HCT116 (cell line): ENCODE measurements at regions not wholly inside any gene's neighbourhood (a gene's known extent, or its start where the extent isn't known, plus 50 kb on each side); places are given as distances from the start of the nearest gene placed in this dataset.

Experiments used
- MAX ChIP-seq: IDR thresholded peaks from 2 replicates; pipeline ENCODE4 v1.6.1; 2012
- POLR2AphosphoS5 ChIP-seq: IDR thresholded peaks from 2 replicates; pipeline ENCODE4 v1.6.1; 2011; ENCODE audit warnings: mild to moderate bottlenecking, low read depth, low read length, moderate library complexity
- TF ChIP-seq, protein P1 (sequence below), 3 experiments: fragments of 200-600 bp in 1 of 3; sonication (generic) in 1 of 3; IDR thresholded peaks in 2 of 3; conservative IDR thresholded peaks in 1 of 3; 2 replicates each; pipeline ENCODE4 v1.5.1; 2012 to 2017; ENCODE audit warnings: low read depth in 2 of 3, low read length in 2 of 3, antibody characterized with exemption in 1 of 3, borderline replicate concordance in 1 of 3, control low read depth in 1 of 3, mild to moderate bottlenecking in 1 of 3, mixed read lengths in 1 of 3, mixed run types in 1 of 3, moderate library complexity in 1 of 3; ENCODE audit not compliant: insufficient read depth in 1 of 3

DNA sequence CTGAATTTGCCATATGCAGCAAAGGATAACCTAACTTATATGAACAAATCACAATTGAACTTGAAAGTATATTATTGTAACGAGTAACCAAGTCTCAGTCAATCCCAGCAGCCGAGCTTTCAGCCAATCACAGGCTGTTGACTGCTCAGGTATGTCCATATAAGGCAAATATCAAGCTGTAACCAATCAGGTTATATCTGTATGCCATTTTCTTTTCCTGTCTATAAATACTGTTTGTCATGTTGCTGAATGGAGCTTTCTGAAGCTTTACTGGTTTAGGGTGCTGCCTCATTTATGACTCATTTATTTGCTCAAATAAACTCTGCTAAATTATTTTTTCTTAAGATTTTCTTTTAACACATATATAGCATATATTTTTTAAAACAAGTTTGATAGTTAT is 1059.5 kb downstream of the GALC start:
- TF ChIP-seq, protein P1, sequence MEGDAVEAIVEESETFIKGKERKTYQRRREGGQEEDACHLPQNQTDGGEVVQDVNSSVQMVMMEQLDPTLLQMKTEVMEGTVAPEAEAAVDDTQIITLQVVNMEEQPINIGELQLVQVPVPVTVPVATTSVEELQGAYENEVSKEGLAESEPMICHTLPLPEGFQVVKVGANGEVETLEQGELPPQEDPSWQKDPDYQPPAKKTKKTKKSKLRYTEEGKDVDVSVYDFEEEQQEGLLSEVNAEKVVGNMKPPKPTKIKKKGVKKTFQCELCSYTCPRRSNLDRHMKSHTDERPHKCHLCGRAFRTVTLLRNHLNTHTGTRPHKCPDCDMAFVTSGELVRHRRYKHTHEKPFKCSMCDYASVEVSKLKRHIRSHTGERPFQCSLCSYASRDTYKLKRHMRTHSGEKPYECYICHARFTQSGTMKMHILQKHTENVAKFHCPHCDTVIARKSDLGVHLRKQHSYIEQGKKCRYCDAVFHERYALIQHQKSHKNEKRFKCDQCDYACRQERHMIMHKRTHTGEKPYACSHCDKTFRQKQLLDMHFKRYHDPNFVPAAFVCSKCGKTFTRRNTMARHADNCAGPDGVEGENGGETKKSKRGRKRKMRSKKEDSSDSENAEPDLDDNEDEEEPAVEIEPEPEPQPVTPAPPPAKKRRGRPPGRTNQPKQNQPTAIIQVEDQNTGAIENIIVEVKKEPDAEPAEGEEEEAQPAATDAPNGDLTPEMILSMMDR (IDR thresholded peaks at IDR 0.05 in 2 of 3, conservative IDR thresholded peaks at IDR 0.05 in 1 of 3; ENCODE audit: borderline replicate concordance in 1 of 3, insufficient read depth in 1 of 3, low read depth in 2 of 3, low read length in 2 of 3): no peak
- TF ChIP-seq MAX (no peak), POLR2AphosphoS5 (no peak)
